GM12864 (cell line): ENCODE measurements at regions not wholly inside any gene's neighbourhood (a gene's known extent, or its start where the extent isn't known, plus 50 kb on each side); places are given as distances from the start of the nearest gene placed in this dataset.
"Not testable (repeated sequence)": the region's sequence is repeated elsewhere in the genome, so short reads cannot be mapped to it uniquely, and the experiment has no call there.

Experiments
- DNase-seq: peaks from one replicate; pipeline ENCODE4 v3.0.0-alpha.2; 2011; ENCODE audit warnings: low read depth
- H3K4me3 ChIP-seq: 2 replicates; pipeline ENCODE4 v1.5.1; 2011; ENCODE audit warnings: mild to moderate bottlenecking, low read depth, low read length, control low read depth
- TF ChIP-seq, protein P1 (sequence below): IDR thresholded peaks from 2 replicates; pipeline ENCODE4 v1.5.1; 2011; ENCODE audit warnings: low read depth, mild to moderate bottlenecking, moderate library complexity, low read length, control low read depth, inconsistent platforms; ENCODE audit errors: missing control alignments

DNA sequence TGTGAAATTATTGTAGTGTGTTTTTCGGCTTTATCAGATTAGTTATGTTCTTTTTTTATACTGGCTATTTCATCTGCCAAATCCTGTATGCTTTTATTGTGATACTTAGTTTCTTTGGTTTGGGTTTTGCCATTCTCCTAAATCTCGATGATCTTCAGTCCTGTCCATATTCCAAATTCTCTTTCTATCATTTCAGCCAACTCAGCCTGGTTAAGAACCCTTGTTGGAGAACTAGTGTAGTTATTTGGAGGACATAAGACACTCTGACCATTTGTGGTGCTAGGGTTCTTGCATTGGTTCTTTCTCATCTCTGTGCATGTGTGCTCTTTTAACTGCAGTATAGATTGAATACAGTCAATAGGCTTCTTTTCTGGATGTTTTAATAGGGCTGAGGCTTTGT is 187.0 kb upstream of the CCNH start:
- H3K4me3 ChIP-seq = no peak overlapping the region
- TF ChIP-seq, protein P1, sequence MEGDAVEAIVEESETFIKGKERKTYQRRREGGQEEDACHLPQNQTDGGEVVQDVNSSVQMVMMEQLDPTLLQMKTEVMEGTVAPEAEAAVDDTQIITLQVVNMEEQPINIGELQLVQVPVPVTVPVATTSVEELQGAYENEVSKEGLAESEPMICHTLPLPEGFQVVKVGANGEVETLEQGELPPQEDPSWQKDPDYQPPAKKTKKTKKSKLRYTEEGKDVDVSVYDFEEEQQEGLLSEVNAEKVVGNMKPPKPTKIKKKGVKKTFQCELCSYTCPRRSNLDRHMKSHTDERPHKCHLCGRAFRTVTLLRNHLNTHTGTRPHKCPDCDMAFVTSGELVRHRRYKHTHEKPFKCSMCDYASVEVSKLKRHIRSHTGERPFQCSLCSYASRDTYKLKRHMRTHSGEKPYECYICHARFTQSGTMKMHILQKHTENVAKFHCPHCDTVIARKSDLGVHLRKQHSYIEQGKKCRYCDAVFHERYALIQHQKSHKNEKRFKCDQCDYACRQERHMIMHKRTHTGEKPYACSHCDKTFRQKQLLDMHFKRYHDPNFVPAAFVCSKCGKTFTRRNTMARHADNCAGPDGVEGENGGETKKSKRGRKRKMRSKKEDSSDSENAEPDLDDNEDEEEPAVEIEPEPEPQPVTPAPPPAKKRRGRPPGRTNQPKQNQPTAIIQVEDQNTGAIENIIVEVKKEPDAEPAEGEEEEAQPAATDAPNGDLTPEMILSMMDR = no peak
- no peak for DNase-seq

DNA sequence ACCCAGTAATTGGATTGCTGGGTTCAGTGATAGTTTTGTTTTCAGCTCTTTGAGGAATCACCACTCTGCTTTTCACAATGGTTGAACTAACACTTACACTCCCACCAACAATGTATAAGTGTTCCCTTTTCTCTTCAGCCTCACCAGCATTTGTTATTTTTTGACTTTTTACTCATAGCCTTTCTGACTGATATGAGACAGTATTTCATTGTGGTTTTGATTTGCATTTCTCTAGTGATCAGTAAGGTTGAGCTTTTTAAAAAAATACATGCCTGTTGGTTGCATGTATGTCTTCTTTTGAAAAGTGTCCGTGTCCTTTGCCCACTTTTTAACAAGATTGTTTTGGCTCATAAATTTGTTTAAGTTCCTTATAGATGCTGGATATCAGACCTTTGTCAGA is 185.7 kb upstream of the CCNH start:
- no peak for DNase-seq
- H3K4me3 ChIP-seq = no peak overlapping the region
- TF ChIP-seq, protein P1 = no peak

- TF ChIP-seq, protein P1 = no peak
- no peak for DNase-seq
- H3K4me3 ChIP-seq = no peak overlapping the region
Observed at GRCh38 chr5:87594566-87594965, 181.8 kb upstream of the CCNH start.

DNA sequence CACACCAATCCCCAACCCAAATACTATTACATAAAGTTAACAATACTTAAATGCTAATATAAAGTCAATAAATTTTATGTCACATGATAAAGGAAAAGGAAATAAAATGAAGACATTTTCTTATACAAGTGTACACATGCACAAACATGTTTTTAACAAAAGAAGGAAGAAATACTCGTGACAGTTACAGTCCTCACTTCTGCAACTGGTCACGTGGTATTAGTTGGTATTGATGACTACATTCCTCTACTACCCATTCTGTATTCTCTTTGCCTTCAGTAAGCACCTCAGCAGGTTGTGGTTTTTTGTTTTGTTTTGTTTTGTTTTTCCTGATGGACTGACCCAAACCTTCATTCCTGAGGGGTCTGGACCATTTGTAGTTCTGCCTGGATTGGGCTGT is 176.9 kb upstream of the CCNH start:
- DNase-seq = no peak
- H3K4me3 ChIP-seq = no peak overlapping the region
- TF ChIP-seq, protein P1 = no peak

GRCh38 chr5:87588316-87588715 is 175.6 kb upstream of the CCNH start:
- TF ChIP-seq, protein P1 = no peak

DNA sequence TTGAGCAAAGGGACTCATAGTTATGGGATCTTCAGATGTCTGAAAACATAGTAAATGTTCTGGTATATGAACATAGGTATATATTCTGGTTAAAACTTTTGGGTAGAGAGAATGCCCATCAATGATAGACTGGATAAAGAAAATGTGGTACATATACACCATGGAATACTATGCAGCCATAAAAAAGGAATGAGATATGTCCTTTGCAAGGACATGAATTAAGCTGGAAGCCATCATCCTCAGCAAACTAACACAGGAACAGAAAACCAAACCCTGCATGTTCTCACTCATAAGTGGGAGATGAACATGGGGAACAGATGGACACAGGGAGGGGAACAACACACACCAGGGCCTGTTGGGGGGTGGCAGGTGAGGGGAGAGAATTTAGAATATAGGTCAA is 171.0 kb upstream of the CCNH start:
- H3K4me3 ChIP-seq, DNase-seq: not testable (repeated sequence)

More at GRCh38 chr5:87588316-87588715, 175.6 kb upstream of the CCNH start:
- no peak for DNase-seq
- H3K4me3 ChIP-seq = no peak overlapping the region

GRCh38 chr5:87582149-87582548 is 169.4 kb upstream of the CCNH start:
- TF ChIP-seq, protein P1 = no peak
- no peak overlapping the region for H3K4me3 ChIP-seq
- DNase-seq = no peak

DNA sequence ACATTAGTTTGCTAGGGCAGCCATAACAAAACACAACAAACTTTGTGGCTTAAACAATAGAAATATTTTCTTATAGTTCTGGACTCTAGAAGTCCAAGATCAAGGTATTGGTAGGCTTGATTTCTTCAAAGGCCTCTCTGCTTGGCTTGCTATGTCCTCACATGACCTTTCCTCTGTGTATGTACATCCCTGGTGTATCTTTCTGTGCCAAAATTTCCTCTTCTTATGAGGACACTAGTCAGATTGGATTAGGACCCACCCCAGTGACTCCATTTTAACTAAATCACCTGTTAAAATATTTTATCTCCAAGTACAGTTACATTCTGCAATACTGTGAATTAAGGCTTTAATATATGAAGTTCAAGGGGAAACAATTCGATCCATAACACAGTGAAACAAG is 168.9 kb upstream of the CCNH start:
- no peak for DNase-seq
- TF ChIP-seq, protein P1 = no peak
- no peak overlapping the region for H3K4me3 ChIP-seq
